Vagina (tissue), 2 donors: ENCODE measurements at regions not wholly inside any gene's neighbourhood (a gene's known extent, or its start where the extent isn't known, plus 50 kb on each side); places are given as distances from the start of the nearest gene placed in this dataset.

Experiments
- CTCF ChIP-seq, 3 experiments: fragments of 450-650 bp in 2 of 3; fragments of 200-600 bp in 1 of 3; sonication (generic) in 1 of 3; IDR thresholded peaks; one replicate each; pipeline ENCODE4 v1.5.1; 2017 to 2019; ENCODE audit warnings: antibody characterized with exemption in 3 of 3, mild to moderate bottlenecking in 2 of 3, moderate library complexity in 2 of 3
- POLR2A ChIP-seq, 2 donors: fragments of 450-650 bp; IDR thresholded peaks; one replicate each; pipeline ENCODE4 v1.6.1; 2017; ENCODE audit warnings: antibody characterized with exemption in 2 of 2, mild to moderate bottlenecking in 2 of 2, moderate library complexity in 2 of 2
- POLR2AphosphoS5 ChIP-seq, 2 donors: sonication (generic); formaldehyde crosslinking; IDR thresholded peaks; one replicate each; pipeline ENCODE4 v1.9.0; 2017; ENCODE audit warnings: antibody characterized with exemption in 2 of 2, mild to moderate bottlenecking in 2 of 2, low read depth in 1 of 2; ENCODE audit not compliant: insufficient read depth in 1 of 2

GRCh38 chr15:77871852-77872371, 205.6 kb downstream of the TBC1D2B start:
- TF ChIP-seq POLR2AphosphoS5 (IDR thresholded peaks at IDR 0.05; ENCODE audit: insufficient read depth in 1 of 2, low read depth in 1 of 2) (no peak), CTCF (IDR thresholded peaks at IDR 0.05) (no peak), POLR2A (IDR thresholded peaks at IDR 0.05) (no peak)
